OCI-LY3 (cell line): ENCODE measurements at regions not wholly inside any gene's neighbourhood (a gene's known extent, or its start where the extent isn't known, plus 50 kb on each side); places are given as distances from the start of the nearest gene placed in this dataset.

Source experiments
- CTCF ChIP-seq: fragments of 200-600, 300-600 bp; sonication (generic); IDR thresholded peaks from 2 replicates; pipeline ENCODE4 v1.5.1; 2014; ENCODE audit warnings: antibody characterized with exemption, low read length, low read depth
- EZH2phosphoT487 ChIP-seq: fragments of 200-600 bp; shearing (Covaris generic); IDR thresholded peaks from 2 replicates; pipeline ENCODE4 v1.6.1; 2018; ENCODE audit warnings: antibody characterized with exemption, mixed run types, low read depth

- TF ChIP-seq CTCF, result no peak
- no peak for TF ChIP-seq EZH2phosphoT487
Measured at GRCh38 chr2:217467331-217467730, 535.5 kb downstream of the TNS1 start.
